ENCODE measurements at regions not wholly inside any gene's neighbourhood (a gene's known extent, or its start where the extent isn't known, plus 50 kb on each side); places are given as distances from the start of the nearest gene placed in this dataset.
A peak's percentile ranks its signal among the peaks of the same experiment; 100 is the strongest.
"Not testable (repeated sequence)": the region's sequence is repeated elsewhere in the genome, so short reads cannot be mapped to it uniquely, and the experiment has no call there.

DNA sequence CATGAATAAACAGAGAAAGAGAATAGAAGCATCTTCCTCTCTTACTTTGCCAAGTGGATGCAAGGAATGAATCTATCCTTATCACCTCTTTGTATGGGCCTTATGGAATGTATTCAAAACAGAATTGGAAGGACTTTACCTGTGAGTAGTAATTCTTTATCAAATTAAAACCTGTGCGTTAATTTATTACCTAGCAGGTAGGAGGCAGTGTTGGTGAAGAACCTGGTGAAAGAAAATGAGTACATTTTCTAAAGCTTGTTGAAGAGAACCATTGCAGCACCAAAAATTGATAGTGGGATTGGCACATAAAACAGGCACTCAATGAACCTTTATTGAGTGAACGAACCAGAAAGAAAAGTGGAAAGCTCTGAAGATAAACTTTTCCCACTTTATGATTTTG, 1302.1 kb upstream of the CELF4 start:
- DNase-seq (ENCODE audit: low spot score), result no peak
- in situ Hi-C loops (cut with HindIII; ENCODE audit: low sequenced_read_pairs), result no loop called here

DNA sequence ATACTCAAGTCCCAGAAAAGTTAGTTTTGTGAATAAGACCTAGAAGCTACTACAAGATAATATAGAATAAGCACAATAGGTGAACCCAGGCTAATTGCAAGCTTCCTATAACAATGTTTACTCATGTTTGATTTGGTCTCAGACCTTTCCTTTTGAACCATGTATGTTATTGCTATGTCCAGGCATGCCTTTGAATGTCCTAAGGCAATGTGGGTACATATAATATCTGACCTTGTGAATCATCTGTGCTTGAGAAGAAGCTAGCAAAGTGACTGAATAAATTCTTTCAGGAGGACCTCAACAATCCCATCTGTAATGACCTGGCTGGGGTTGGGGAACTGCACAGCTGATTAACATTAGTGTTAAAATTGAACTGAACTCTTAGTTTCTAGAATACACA, 1285.9 kb upstream of the CELF4 start:
- in situ Hi-C loops (cut with HindIII; ENCODE audit: low sequenced_read_pairs), result no loop called here
- DNase-seq (ENCODE audit: low spot score), result no peak

DNA sequence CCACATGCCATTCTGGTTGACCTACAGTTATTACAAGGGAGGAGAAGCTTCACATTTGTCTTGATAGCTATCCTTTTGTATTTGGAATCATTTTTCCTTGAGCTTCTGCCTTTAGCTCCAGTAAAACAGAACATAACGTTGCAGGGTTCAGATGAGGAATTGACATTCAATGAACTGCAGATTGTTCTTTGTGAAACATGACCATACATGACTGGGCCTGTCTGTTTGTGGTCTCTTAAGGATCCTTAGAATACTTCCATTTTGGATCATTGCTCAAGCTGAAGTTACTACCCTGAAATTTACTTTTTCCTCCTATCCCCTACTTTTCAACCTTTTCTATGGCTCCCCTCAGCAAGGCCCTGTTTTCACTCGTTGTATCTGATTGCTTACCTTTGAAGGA, 1281.7 kb upstream of the CELF4 start:
- DNase-seq (ENCODE audit: low spot score), result no peak
- in situ Hi-C loops (cut with HindIII; ENCODE audit: low sequenced_read_pairs), result no loop called here

DNA sequence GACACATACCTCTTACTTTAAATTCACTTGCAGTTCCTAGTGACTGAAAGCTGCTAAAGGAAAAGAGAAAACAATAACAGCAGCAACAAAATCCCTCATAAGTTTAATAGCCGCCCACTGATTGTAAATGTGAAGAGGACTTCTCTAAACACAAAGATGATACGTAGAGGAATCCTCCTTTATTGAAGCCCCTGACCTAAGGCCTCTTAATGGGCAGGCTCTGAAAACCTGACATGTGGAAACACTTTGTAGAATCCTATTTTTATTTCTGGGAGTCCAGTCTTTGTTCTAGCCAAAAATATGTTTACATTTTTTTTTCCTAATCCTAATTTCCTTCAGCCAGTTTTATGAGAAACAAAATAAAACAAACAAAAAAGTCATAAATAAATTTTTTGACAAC, 1277.7 kb upstream of the CELF4 start:
- no peak for DNase-seq (ENCODE audit: low spot score)
- in situ Hi-C loops (cut with HindIII; ENCODE audit: low sequenced_read_pairs), result no loop called here

DNA sequence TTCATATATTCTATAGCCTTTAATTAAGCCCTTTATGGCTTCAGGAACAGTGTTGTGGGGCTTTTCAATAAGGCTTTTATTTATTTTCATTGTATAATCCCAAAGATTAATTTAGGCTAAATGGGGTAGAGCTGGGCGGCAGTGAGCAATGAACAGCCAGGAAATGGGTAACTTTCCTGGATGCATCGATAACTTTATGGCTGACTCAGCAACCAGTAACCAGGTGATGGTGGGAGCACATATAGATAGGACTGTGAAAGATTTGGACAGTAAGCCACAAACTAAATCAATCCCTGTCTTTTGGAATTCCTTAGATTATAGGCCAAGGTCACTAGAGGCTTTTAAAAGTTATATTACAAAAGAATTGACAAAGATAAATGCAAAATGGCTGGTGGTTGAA, 1260.6 kb upstream of the CELF4 start:
- in situ Hi-C loops (cut with HindIII; ENCODE audit: low sequenced_read_pairs), result no loop called here
- no peak for DNase-seq (ENCODE audit: low spot score)

DNA sequence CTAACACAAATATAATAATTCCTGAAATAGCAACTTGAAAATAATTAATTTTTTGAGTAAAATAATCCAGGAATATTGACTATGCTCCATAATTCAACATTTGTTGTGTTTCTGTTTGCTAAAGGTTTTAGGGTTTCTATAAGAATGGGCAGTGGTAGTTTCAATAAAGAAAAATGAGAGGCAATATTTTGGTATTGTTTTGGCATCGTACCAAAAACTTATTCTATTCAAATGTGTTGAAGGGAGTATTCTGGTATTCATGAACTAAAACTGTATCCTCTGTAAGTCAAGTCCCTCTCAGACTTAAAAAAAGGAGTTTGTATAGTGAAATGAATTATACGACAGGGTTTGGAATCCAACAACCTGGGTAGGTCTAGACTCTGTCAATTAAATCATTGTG, 1245.6 kb upstream of the CELF4 start:
- in situ Hi-C loops (cut with HindIII; ENCODE audit: low sequenced_read_pairs), result no loop called here
- no peak for DNase-seq (ENCODE audit: low spot score)

DNA sequence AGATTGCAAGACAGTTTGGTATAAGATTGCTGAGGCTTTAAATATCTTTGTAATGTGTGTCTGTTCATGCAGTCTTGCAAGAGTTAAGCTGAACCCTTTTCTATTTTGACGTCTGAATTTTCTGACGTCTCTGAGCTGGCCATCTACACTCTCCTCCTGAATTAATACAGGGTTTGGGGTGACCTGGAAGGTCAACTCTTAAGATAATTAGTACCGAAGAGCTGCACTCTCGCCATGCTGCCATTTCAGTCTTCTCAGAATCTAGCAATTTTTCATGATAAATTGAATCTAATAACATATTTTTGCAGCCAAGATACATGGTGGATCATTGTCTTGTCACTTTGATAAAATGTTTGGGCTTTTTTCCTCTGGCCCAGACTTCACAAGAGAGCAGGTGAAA, 1245.2 kb upstream of the CELF4 start:
- in situ Hi-C loops (cut with HindIII; ENCODE audit: low sequenced_read_pairs), result no loop called here

DNA sequence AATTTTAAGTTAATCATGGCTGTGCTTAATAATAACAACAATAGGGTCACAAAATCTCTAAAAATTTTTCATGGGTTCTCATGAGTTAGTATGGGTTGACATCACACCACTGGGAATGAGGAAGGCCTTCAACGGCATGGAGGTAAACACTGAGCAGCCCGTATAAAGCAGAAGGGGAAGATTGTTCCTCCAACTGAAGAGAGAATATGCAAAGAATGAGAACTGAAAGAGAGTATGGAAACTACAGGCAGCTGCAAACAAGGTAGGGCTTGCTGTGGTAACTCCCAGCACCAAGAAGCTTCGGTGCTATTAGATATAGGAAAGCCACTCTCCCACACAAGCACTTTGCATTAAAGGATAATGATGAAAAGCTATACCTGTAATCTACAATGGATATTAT, 1242.3 kb upstream of the CELF4 start:
- in situ Hi-C loops (cut with HindIII; ENCODE audit: low sequenced_read_pairs), result no loop called here
- DNase-seq (ENCODE audit: low spot score), result no peak

More for the DNA sequence above, 1245.2 kb upstream of the CELF4 start:
- DNase-seq (ENCODE audit: low spot score), result no peak

DNA sequence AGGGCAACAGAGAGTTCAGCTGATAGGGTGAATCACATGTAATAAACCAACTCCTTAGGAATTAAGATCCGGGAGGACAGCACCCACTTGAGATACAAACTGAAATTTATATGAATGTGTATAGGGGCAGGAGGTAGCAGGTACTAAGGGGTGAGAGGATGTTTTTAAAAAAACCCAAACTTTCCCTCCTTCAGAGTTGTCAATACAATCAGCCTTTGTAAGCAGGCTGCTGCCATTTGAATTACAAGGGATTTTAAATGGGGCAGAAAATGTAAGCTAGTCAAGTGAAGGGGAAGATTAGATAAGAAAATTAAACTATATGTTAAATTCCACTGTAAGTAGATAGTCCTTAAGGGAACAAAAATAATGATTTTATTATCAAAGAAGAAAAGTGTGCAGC, 1239.7 kb upstream of the CELF4 start:
- no peak for DNase-seq (ENCODE audit: low spot score)

DNA sequence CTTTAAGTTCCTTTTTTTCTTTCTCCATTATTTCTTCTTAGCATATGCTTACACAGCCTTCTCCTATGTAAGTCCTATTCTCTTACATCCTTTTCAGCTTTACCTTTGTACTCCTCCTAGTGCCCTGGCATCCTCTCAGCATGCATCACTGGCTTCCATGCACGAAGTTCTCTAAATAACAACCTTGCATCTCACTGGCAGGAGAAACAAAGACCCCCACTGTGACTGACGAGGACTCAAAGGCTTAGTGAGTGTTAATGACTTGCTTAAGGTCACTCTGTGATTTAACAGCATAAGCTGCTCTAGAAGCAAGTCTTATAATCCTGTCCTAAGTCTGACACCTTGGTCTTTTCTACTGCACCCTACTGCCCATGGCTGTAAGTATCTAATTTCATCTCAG, 1236.0 kb upstream of the CELF4 start:
- in situ Hi-C loops (cut with HindIII; ENCODE audit: low sequenced_read_pairs), result no loop called here
- no peak for DNase-seq (ENCODE audit: low spot score)

More for the DNA sequence above, 1239.7 kb upstream of the CELF4 start:
- in situ Hi-C loops (cut with HindIII; ENCODE audit: low sequenced_read_pairs), result no loop called here

DNA sequence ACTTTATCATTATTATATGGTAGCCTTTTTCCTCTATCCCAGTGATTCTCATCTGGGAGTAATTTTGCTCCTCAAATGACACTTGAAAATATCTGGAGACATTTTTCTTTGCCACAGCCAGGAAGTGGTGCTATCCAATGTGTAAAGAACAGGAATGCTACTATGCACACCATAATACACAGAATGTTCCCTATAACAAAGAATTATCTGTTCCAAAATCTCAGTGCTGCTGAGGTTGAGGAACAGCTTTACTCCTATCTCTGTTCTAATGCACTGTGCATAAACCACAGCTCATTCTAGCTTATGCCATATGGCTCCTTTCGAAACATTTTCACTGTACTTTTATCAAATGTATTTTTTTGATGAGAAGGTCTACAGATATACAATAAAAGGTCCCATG, 1231.2 kb upstream of the CELF4 start:
- in situ Hi-C loops (cut with HindIII; ENCODE audit: low sequenced_read_pairs), result no loop called here
- DNase-seq (ENCODE audit: low spot score), result no peak

DNA sequence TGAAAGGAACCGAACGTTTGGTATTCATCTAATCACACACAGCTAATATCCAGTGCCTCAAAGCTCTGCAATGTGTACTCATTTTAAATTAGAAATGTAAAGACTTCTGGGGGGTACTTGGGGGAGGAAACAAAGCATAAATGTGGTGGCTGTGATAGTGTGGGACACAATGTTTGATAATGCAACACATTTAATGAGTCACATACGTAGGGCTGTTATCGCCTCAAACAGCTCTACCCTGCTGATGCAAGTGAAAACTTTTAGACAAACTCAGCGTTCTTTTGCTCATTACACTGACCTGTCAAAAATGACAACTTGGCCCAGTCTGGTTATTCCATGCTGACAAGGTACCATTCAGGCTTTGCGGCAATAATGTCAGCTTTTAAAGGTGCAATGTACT, 1227.1 kb upstream of the CELF4 start:
- no peak for DNase-seq (ENCODE audit: low spot score)
- in situ Hi-C loops (cut with HindIII; ENCODE audit: low sequenced_read_pairs), result no loop called here

DNA sequence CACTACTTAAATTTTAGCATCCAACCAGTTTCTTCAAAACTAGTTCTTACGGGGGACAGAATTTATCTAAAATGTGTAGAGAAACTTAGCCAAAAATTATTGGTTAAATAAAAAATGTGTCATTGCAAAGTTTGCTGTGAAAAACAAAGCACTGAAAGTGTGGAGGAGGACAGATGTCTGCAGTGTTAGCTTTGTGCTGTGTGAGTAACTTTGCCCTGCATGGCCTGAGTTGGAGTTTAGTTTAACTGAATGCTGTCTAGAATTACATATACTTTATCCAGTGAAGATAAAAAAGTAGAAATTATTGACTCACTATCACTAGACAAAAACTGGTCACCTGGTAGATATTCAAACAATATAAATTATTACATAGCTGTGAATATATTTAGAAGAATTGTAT, 1225.2 kb upstream of the CELF4 start:
- no peak for DNase-seq (ENCODE audit: low spot score)
- in situ Hi-C loops (cut with HindIII; ENCODE audit: low sequenced_read_pairs), result no loop called here

DNA sequence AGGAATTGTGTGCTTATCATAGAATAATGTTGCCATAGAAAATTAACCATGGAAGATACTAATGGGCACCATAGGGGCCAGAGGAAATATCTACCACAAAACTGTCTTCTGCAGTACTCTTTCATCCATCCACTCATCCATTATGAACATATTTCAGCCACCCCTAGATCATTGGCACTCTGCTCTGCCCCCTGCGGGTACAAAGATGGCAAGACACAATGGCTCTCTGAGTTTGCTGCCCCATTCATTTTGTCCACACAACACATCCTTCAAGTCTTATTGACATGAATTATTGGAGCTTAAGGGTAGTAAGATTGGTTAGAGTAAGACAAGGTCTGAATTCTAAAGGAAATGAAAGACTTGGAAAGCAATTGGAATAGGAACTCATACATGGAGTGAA, 1224.7 kb upstream of the CELF4 start:
- in situ Hi-C loops (cut with HindIII; ENCODE audit: low sequenced_read_pairs), result no loop called here
- DNase-seq (ENCODE audit: low spot score), result no peak

DNA sequence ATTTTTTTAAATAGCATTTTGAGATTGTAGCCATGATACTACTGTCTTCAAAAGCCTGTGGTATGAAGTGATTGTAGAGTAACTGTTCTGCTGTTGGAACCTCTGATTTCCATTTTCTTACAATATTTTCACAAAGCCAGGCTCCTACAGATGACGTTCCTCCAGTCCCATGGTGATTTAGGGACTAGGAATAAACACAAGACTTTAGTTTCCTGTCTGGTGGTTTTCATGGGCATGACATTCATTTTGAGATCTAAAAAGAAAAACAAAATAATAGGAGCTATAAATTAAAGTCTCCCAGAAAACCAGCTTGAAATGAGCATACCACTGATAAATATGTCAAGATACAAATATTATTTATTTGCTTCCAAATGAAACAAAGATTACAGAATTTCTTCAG, 1223.5 kb upstream of the CELF4 start:
- in situ Hi-C loops (cut with HindIII; ENCODE audit: low sequenced_read_pairs), result no loop called here
- DNase-seq (ENCODE audit: low spot score), result no peak

DNA sequence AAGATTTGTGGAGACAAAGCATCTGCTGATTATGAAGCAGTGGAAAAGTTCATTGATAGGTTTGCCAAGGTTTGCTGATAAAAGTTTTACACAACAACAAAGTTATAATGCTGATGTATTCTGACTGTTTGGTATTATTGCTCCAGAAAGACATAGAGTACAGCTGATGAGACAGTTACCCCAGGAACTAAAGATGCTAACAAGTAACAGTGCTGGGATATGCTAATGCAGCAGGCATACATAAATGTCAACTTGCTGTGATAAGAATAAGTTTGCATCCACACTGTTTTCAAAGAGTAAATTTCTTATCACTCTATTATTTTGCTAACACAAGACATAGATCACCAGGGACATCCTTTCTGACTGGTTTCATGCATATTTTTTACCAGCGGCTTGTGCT, 1221.3 kb upstream of the CELF4 start:
- in situ Hi-C loops (cut with HindIII; ENCODE audit: low sequenced_read_pairs), result no loop called here
- no peak for DNase-seq (ENCODE audit: low spot score)

DNA sequence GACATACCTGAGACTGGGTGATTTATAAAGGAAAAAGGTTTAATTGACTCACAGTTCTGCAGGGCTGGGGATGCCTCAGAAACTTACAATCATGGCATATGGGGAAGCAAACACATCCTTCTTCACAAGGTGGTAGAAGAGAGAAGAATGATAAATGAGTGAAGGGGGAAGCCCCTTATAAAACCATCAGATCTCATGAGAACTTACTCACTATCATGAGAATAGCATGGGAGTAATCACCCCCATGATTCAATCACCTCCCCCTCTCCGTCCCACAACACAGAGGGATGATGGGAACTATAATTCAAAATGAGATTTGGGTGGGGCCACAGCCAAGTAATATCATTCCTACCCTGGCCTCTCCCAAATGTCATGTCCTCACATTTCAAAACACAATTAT, 1206.0 kb upstream of the CELF4 start:
- DNase-seq (ENCODE audit: low spot score); in situ Hi-C loops (cut with HindIII; ENCODE audit: low sequenced_read_pairs): not testable (repeated sequence)

DNA sequence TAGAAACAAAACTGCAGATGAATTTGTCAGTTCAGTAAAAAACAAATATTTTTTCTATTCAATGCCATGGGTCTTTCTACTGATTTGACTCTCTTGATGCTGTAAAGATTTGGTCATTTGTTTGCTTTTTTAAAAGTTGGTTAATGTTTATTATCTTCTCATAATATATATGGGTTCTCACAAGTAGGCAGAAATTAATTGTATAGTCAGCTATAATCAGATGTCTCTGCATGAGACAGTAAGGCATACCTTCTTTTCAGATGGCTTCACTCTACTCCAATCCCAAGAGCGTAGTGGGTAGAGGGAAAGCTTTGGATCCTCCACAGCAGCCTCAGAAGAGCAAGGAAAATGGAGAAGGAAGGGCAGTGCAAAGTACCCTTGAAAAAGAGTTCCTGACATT, 1202.9 kb upstream of the CELF4 start:
- no peak for DNase-seq (ENCODE audit: low spot score)
- in situ Hi-C loops (cut with HindIII; ENCODE audit: low sequenced_read_pairs), result no loop called here

DNA sequence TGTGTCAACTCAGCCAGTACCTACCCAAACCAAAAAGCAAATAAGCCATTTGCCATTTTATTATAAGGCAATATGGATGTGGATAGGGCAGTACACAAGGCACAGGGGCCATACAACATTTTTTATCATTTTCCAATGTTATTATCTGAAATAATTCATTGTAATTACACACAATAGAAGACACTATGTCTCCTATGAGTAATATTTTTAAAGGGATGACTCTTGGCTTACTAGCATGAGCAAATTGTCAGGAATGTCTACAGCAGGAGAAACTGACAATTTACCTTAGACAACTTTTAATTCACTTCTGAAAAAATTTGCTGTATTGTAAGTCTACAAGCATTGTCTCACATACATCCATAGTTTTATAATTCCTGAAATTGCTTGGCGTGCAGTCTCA, 1193.9 kb upstream of the CELF4 start:
- in situ Hi-C loops (cut with HindIII; ENCODE audit: low sequenced_read_pairs), result no loop called here
- DNase-seq (ENCODE audit: low spot score), result no peak

DNA sequence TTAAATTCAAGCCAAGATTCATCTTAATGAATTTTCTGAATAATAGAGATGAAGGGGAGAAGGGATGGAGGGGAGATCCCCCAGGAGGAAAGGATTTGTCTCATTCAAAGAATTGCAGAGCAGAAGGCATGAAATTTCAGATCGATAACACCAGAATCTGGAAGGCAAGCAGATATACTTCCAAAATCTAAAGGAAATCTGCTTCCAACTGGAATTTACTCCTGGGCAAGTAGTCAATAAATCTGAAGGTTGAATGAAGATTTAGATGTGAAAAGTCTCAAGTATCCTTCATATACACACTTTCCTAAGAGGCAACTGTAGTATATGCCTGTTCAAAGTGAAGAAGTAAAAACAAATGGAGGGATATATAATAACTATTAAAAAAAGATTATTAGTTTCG, 1190.8 kb upstream of the CELF4 start:
- no peak for DNase-seq (ENCODE audit: low spot score)
- in situ Hi-C loops (cut with HindIII; ENCODE audit: low sequenced_read_pairs), result no loop called here

DNA sequence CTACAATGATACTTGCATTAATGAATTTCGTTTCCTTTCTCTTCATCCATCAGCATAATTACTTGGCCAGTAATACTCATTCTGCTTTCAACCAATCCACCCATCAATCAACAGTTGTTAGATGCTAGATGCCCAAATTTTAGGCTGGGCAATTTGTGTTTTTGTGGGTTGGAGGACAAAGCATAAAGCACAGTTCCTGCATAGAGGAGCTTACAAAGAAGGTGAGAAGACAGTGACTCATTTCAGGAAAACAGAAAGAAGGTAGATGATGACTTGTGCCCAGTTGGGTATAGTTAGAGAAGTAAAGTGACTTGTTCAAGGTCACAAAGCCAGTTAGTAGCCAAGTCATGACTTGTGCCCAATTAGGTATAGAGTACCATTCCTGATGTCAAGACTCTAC, 1186.8 kb upstream of the CELF4 start:
- in situ Hi-C loops (cut with HindIII; ENCODE audit: low sequenced_read_pairs), result no loop called here
- no peak for DNase-seq (ENCODE audit: low spot score)

DNA sequence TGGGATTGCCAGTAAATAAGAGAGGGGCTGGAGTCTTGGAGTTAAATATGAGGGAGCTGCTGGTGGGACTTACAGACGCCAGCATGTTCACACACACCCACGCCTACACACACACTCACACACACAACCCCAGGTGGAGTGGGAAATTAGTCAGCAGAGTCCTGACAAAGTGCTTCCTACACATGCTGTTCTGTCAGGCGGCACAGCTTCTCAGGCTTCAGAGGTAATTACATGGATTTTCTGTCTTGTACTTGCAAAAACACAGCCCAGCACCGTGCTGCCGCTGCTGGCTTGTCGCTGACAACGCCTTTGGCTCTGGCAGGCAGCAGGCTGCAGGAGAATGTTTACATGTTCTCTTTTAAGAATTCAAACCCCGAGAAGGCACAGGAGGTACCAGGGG, 1186.3 kb upstream of the CELF4 start:
- peak; percentile 45 for DNase-seq (ENCODE audit: low spot score)
- in situ Hi-C loops (cut with HindIII; ENCODE audit: low sequenced_read_pairs), result no loop called here

Measured in G401 (cell line).